Tibial artery (tissue), 4 donors: ENCODE measurements at regions not wholly inside any gene's neighbourhood (a gene's known extent, or its start where the extent isn't known, plus 50 kb on each side); places are given as distances from the start of the nearest gene placed in this dataset.

Source experiments
- DNase-seq, 2 donors: peaks; one replicate each; pipeline ENCODE4 v3.0.0-alpha.2; 2019
- H3K27ac ChIP-seq, 2 donors: fragments of 200-600 bp; sonication (generic) in 1 of 2; 1 replicate in 1 of 2; 2 replicates in 1 of 2; pipeline ENCODE4 v1.5.1; 2018 to 2019; ENCODE audit warnings: mild to moderate bottlenecking in 1 of 2
- H3K27me3 ChIP-seq, 2 donors: fragments of 200-600 bp; sonication (generic) in 1 of 2; one replicate each; pipeline versions ENCODE4 v1.5.1 to v1.6.0; 2016 to 2019
- H3K36me3 ChIP-seq, 3 donors: fragments of 200-600 bp; sonication (generic) in 2 of 3; one replicate each; pipeline ENCODE4 v1.5.1; 2016 to 2019; ENCODE audit warnings: mild to moderate bottlenecking in 2 of 3
- H3K4me1 ChIP-seq, 4 donors: fragments of 200-600 bp; sonication (generic) in 2 of 4; 1 replicate in 3 of 4; 2 replicates in 1 of 4; pipeline ENCODE4 v1.5.1; 2016 to 2019
- H3K4me3 ChIP-seq, 2 donors: fragments of 200-600 bp; sonication (generic) in 1 of 2; 1 replicate in 1 of 2; 2 replicates in 1 of 2; pipeline ENCODE4 v1.5.1; 2018 to 2019; ENCODE audit warnings: mild to moderate bottlenecking in 2 of 2
- H3K9me3 ChIP-seq, 3 donors: fragments of 200-600 bp; sonication (generic) in 1 of 3; one replicate each; pipeline ENCODE4 v1.5.1; 2016 to 2019
- CTCF ChIP-seq, 2 experiments: fragments of 200-600 bp in 1 of 2; fragments of 450-650 bp in 1 of 2; IDR thresholded peaks; one replicate each; pipeline ENCODE4 v1.5.1; 2017 to 2019; ENCODE audit warnings: antibody characterized with exemption in 2 of 2, mild to moderate bottlenecking in 1 of 2, moderate library complexity in 1 of 2
- intact Hi-C: fragments of 100-400 bp; cut with DNase I; formaldehyde crosslinking; loops from one replicate; pipeline ENCODE4 v1.15.0; 2023; ENCODE audit warnings: low total_unique reads

- peaks cover 0 to 35% (median 15%) of the 10 kb centered on the region in 4 donors for H3K4me1 ChIP-seq
- H3K36me3 ChIP-seq = no peaks in the 10 kb centered on the region
- H3K27ac ChIP-seq = no peak overlapping the region
- intact Hi-C loops = no loop called here
- no peaks in the 10 kb centered on the region for H3K9me3 ChIP-seq
- no peak overlapping the region for H3K4me3 ChIP-seq
- no peaks in the 10 kb centered on the region for H3K27me3 ChIP-seq
- DNase-seq = no peak
- TF ChIP-seq CTCF (IDR thresholded peaks at IDR 0.05) = no peak
Observed at GRCh38 chr9:110086537-110086936, 121.4 kb downstream of the C9orf152 start.

- no peak for TF ChIP-seq CTCF (IDR thresholded peaks at IDR 0.05)
- no peaks in the 10 kb centered on the region for H3K27me3 ChIP-seq
Observed at GRCh38 chr9:110087605-110088004, 120.4 kb downstream of the C9orf152 start.

GRCh38 chr9:110088099-110088498, 119.9 kb downstream of the C9orf152 start:
- H3K27me3 ChIP-seq = no peaks in the 10 kb centered on the region
- intact Hi-C loops = no loop called here
- no peak overlapping the region for H3K4me3 ChIP-seq
- DNase-seq = no peak
- peaks cover 0 to 20% (median 10%) of the 10 kb centered on the region in 4 donors for H3K4me1 ChIP-seq
- H3K9me3 ChIP-seq = no peaks in the 10 kb centered on the region
- no peak overlapping the region for H3K27ac ChIP-seq
- no peaks in the 10 kb centered on the region for H3K36me3 ChIP-seq
- no peak for TF ChIP-seq CTCF (IDR thresholded peaks at IDR 0.05)

More at GRCh38 chr9:110087605-110088004, 120.4 kb downstream of the C9orf152 start:
- Histone ChIP-seq H3K4me1 (peaks cover 0 to 24% (median 10%) of the 10 kb centered on the region in 4 donors), H3K27ac (no peak overlapping the region), H3K36me3 (no peaks in the 10 kb centered on the region), H3K4me3 (no peak overlapping the region), H3K9me3 (no peaks in the 10 kb centered on the region)
- intact Hi-C loops = no loop called here
- no peak for DNase-seq

GRCh38 chr9:110089681-110090370, 118.1 kb downstream of the C9orf152 start:
- no peak for DNase-seq
- no peak overlapping the region for H3K4me3 ChIP-seq
- intact Hi-C loops = no loop called here
- H3K36me3 ChIP-seq = no peaks in the 10 kb centered on the region
- H3K27ac ChIP-seq = no peak overlapping the region
- H3K27me3 ChIP-seq = no peaks in the 10 kb centered on the region
- H3K4me1 ChIP-seq = peaks cover 0 to 26% (median 13%) of the 10 kb centered on the region in 4 donors
- no peak for TF ChIP-seq CTCF (IDR thresholded peaks at IDR 0.05)
- no peaks in the 10 kb centered on the region for H3K9me3 ChIP-seq

GRCh38 chr9:110092792-110093191, 115.2 kb downstream of the C9orf152 start:
- no peak for DNase-seq
- Histone ChIP-seq H3K27me3 (no peaks in the 10 kb centered on the region), H3K4me3 (no peak overlapping the region), H3K4me1 (peaks cover 0 to 39% (median 24%) of the 10 kb centered on the region in 4 donors), H3K36me3 (no peaks in the 10 kb centered on the region), H3K27ac (no peak overlapping the region), H3K9me3 (no peaks in the 10 kb centered on the region)
- intact Hi-C loops = no loop called here
- TF ChIP-seq CTCF (IDR thresholded peaks at IDR 0.05) = no peak
